ENCODE measurements at regions not wholly inside any gene's neighbourhood (a gene's known extent, or its start where the extent isn't known, plus 50 kb on each side); places are given as distances from the start of the nearest gene placed in this dataset.

- no peak for DNase-seq (ENCODE audit: low read depth in 4 of 4, low spot score in 1 of 4)
Observed at GRCh38 chr1:99152132-99152531, 112.2 kb upstream of the PLPPR4 start.

- DNase-seq (ENCODE audit: low read depth in 4 of 4, low spot score in 1 of 4) = no peak
Observed at GRCh38 chr1:99163671-99164070, 100.6 kb upstream of the PLPPR4 start.

- no peak for DNase-seq (ENCODE audit: low read depth in 4 of 4, low spot score in 1 of 4)
Observed at GRCh38 chr1:99170516-99170915, 93.8 kb upstream of the PLPPR4 start.

GRCh38 chr1:99171184-99171813 is 93.0 kb upstream of the PLPPR4 start:
- DNase-seq (ENCODE audit: low read depth in 4 of 4, low spot score in 1 of 4) = no peak

- DNase-seq (ENCODE audit: low read depth in 4 of 4, low spot score in 1 of 4) = no peak
Observed at GRCh38 chr1:99173282-99173681, 91.0 kb upstream of the PLPPR4 start.

GRCh38 chr1:99173900-99174299 is 90.4 kb upstream of the PLPPR4 start:
- DNase-seq (ENCODE audit: low read depth in 4 of 4, low spot score in 1 of 4) = no peak

- DNase-seq (ENCODE audit: low read depth in 4 of 4, low spot score in 1 of 4) = no peak
Observed at GRCh38 chr1:99176753-99177152, 87.5 kb upstream of the PLPPR4 start.

- DNase-seq (ENCODE audit: low read depth in 4 of 4, low spot score in 1 of 4) = no peak
Observed at GRCh38 chr1:99177465-99177864, 86.8 kb upstream of the PLPPR4 start.

- peak; percentile 15 to 44 (median 34) for DNase-seq (ENCODE audit: low read depth in 4 of 4, low spot score in 1 of 4)
Observed at GRCh38 chr1:99180343-99180808, 83.9 kb upstream of the PLPPR4 start.

- DNase-seq (ENCODE audit: low read depth in 4 of 4, low spot score in 1 of 4) = no peak
Observed at GRCh38 chr1:99180915-99181314, 83.4 kb upstream of the PLPPR4 start.

- DNase-seq (ENCODE audit: low read depth in 4 of 4, low spot score in 1 of 4) = no peak
Observed at GRCh38 chr1:99181892-99182291, 82.4 kb upstream of the PLPPR4 start.

GRCh38 chr1:99185196-99185595 is 79.1 kb upstream of the PLPPR4 start:
- DNase-seq (ENCODE audit: low read depth in 4 of 4, low spot score in 1 of 4) = no peak

GRCh38 chr1:99193431-99193830 is 70.9 kb upstream of the PLPPR4 start:
- no peak for DNase-seq (ENCODE audit: low read depth in 4 of 4, low spot score in 1 of 4)

- no peak for DNase-seq (ENCODE audit: low read depth in 4 of 4, low spot score in 1 of 4)
Observed at GRCh38 chr1:99198393-99198792, 65.9 kb upstream of the PLPPR4 start.

GRCh38 chr1:99207216-99207615 is 57.1 kb upstream of the PLPPR4 start:
- no peak for DNase-seq (ENCODE audit: low read depth in 4 of 4, low spot score in 1 of 4)
